Fibroblast of peridontal ligament (primary cell): ENCODE measurements at regions not wholly inside any gene's neighbourhood (a gene's known extent, or its start where the extent isn't known, plus 50 kb on each side); places are given as distances from the start of the nearest gene placed in this dataset.
"Not testable (repeated sequence)": the region's sequence is repeated elsewhere in the genome, so short reads cannot be mapped to it uniquely, and the experiment has no call there.

Experiments used
- DNase-seq: peaks from one replicate; pipeline ENCODE4 v3.0.0-alpha.2; 2010; ENCODE audit errors: extremely low read depth

DNA sequence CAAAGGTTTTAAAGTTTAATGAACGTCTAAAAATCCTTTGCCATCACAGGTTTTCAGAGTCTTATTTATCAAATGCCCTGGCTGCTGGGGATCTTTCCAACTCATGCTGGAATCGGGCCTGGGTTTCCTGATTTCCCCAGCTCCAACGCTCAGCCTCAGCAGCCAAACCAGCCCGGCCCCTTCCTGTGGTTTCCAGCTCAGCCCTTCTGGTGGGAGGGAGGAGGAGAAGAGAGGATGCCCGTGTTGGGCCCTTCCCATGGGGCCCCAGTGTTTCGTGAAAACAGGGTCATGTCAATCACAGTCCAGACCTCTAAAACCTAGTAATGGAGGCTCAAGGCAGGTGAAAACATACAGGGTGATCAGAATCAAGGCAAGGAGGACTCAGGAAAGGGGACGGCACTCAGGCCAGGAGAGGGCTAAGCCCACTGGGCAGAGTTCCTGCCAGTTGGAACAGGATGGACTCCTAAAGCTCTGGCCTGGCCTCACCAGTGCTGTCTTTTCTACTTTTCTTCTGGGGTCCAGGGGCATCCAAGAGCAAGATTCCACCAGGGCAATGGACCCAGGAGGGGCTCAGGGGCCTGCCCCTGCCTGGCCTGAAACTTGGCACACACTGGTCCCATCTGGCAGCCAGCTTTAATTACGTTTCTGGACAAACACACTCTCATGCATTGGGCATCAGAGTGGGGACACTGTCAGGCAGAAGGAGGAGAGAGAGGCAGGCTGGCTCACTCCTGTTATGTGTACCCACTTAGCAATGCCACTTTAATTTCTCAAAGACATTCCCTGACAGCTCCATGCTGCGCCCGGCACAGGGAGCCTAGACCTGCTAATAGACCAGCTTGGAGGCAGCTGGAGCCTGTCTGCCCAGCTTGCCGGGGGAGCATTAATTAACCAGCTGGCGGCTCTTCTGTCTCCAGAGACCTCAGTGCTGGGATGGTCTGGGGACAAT is 194.6 kb downstream of the FAM43A start:
- DNase-seq: peak; percentile 65

DNA sequence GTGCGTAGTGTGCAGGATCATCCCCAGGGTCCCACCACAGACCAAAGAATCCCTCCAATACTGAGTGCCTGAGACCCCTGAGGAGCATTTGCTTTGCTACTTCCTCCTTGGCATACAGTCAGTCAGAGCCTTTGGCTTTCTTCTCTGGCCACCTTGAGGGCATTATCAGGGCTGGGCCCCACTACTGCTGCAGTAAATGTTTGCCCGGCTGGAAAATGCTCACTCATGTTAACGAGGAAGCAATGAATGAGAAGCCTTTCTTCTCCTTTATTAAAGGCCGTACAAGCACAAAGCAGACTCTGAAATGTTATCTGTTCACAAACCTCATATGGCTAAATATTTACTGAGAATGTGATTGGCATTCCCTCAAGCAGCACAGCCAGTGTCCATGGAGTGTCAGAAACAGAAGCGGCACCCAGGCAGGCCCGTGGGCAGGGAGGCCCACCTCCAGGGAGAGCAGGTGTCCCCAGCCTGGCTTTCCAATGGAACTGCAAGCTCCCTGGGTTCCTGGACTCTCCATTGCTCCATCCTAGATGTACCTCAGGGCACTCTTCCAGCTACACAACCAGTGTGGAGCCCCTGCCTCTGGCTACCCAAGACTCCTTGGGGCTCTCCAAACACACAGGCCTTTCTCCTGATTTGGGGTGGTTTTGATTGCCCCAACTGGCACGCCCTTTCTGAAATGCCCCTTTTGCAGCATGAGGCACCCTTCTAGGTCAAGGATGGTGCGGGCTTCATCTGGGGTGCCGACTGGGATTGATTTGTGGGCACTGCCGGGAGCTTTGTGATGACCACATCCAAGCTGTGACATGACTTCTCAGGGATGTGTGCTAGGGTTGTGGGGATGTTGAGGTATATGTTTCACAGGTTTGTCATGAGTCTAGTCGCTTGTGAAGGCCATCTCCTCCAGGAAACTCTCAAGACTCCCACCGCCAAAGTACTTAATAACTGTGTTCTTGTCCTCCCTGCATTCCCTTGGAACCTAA is 195.6 kb downstream of the FAM43A start:
- DNase-seq: no peak

DNA sequence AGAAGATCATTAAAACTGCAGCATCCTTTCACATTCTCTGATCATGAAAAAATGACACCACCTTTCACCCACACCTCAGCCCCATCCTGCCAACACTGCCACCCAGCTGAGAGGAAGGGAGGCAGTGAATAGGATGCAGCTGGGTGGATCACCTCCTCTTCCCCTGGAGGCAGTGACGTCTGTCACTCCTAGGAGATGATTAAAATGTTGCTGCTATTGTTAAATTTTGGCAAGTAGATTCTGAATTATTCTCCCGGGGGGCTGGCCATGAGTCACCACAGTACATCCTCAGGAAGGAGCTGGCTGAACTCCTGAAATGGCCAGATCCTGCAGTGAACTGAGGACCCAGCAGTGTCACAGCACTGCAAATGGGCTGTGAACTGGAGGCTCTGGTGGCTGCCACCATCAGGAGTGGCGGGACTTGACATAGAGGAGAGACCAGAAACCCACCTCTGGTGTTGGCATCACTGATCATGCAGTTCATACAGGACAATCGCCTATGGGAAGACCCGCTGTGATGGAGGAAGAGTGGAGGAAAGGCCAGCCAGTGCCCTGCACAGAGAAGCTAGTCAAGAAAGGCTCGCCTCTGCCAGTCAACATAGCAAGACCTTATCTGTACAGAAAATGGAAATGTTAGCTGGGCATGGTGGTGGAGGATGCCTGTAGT is 199.1 kb downstream of the FAM43A start:
- DNase-seq: no peak

DNA sequence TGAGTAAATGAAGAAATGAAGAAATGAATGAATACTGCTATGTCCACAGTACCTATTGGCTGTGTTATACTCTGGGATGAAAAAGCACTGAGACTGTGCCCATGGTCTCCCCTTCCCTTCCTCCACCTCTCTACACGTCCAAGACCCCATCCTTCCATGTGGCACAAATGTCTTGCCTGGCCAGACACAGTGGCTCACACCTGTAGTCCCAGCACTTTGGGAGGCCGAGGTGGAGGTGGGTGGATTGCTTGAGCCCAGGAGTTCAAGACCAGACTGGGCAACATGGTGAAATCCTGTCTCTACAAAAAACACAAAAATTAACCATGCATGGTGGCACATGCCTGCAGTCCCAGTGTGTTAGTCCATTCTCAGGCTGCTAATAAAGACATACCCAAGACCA is 200.1 kb downstream of the FAM43A start:
- DNase-seq: no peak

DNA sequence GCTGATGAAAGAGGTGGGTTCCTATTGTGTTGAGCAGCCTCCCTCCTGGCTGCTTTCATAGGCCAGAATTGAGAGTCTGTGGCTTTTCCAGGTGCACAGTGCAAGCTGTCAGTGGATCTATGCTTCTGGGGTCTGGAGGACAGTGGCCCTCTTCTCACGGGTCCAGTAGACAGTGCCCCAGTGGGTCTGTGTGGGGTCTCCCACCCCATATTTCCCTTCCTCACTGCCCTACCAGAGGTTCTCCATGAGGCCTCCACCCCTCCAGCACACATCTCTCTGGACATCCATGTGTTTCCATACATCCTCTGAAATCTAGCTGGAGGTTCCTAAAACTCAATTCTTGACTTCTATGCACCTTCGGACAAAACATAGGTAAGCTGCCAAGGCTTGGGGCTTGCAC is 201.2 kb downstream of the FAM43A start:
- no peak for DNase-seq

DNA sequence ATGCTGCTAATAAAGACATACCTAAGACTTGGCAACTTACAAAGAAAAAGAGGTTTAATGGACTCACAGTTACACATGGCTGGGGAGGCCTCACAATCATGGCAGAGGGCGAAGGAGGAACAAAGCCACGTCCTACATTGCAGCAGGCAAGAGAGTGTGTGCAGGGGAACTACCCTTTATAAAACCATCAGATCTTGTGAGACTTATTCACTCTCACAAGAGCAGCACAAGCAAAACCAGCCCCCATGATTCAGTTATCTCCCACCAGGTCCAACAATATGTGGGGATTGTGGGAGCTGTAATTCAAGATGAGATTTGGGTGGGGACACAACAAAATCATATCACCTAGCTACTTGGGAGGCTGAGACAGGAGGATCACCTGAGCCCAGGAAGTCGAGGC is 202.4 kb downstream of the FAM43A start:
- DNase-seq: not testable (repeated sequence)

DNA sequence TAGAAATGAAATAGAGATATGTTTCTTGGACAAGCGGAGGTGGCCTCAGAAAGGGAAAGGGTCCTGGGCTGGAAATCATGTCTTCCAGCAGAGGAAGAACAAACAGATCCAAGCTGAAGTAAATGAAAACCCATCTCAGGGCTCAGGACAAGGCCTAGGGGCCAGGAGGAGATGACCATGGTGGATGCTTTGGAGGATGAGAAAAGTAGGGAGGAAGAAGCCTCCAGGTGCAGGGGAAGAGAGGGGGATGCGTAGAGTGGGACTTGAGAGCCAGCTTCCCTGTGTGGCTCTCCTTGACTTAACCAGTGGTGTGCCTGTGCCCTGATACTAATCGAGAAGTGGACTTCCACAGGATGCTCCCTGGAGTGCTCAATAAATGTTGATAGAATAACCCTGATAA is 203.2 kb downstream of the FAM43A start:
- DNase-seq: no peak

DNA sequence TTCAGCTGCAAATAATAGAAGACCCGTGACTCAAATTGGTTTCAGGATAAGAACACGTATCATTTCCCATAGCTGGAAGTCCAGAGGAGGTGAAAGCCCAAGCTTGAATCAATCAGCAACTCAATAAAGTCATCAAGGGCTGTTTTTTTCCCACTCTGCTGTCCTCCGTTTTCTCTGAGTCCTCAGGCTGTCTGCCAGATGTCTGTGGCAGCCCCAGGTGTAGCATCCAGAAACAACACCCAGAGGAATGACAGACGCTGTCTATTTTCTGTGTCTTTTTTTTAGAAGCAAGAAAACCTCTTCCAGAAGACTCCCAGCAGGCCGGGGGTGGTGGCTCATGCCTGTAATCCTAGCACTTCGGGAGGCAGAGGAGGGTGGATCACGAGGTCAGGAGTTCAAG is 204.4 kb downstream of the FAM43A start:
- DNase-seq: no peak

DNA sequence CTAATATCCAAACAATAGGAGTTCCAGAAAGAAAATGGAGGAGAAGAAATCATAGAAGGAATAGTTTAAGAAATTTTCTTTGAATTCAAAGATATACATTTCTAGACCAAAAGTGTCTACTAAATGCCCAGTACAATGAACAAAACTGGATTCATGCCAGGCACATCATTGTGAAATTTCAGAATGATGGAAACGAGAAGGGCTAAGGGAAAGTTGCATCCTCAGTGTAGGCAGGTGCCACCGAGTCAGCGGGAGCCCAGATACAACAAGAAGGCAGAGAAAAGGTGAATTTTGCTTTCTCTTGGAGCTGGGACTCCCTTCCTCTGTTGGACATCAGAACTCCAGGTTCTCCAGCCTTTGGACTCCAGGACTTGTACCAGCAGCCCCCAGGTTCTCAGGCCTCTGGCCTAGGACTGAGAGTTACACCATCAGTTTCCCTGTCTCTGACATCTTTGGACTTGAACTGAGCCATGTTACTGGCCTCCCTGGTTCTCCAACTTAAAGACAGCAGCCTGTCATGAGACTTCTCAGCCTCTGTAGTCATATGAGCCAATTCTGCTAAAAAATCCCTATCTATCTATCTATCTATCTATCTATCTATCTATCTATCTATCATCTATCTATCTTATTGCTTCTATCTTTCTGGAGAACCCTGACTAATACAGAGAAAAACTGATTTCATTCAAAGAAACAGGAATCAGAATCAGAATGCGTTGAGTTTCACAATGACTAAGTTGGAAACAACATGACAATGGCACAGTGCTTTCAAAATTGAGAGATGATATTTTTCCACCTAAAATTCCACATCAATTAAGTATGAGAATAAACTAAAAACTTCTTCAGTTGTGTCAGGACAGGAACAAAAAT is 207.7 kb downstream of the FAM43A start:
- no peak for DNase-seq

DNA sequence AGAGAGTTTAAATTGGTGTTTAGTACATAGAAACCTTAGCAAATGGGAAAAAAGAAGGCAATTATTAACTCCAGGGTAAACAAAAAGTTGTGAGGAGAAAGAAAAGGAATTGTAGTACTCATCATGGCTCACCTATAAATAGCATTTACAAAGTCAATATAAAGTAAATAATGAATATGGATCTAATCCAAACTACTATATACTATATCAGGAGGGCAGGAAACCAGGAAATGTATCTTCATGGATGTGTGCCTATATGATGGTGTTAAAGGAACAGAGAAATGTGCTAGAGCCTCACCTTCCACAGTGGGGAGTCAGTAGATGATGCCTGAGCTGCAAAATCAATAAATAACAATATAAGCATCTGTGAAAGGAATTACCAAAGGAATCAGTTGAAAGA is 208.9 kb downstream of the FAM43A start:
- DNase-seq: no peak

DNA sequence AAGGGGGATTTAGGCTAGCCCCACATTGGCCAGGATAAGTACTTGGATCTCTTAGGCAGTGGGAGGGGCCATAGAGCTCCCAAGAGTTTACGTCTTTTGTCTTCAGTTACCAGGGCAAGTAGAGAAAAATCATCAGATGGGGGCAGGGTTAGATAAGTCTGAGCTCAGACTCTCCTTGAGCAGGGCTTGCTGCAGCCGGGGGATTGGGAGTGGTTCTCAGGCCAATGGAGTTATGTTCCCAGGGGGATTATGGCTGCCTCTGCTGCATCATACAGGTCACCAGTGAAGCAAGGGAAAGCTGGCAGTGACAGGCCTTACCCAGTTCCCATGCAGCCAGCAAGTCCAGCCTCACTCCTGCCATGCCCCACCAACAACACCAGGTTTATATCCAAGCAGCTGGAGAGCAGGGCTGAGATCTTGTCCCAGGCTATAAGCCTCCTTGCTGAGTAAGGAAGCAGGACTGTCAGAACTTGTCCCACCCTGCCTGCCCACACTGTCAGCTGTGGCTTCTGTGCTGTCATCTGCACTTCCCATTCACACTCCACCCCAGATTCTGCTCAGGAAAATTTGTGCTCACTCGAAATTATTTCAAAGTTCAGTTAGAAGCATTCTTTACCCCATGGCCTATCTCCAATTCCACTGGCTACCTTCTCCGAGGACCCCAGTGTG is 215.3 kb downstream of the FAM43A start:
- no peak for DNase-seq

DNA sequence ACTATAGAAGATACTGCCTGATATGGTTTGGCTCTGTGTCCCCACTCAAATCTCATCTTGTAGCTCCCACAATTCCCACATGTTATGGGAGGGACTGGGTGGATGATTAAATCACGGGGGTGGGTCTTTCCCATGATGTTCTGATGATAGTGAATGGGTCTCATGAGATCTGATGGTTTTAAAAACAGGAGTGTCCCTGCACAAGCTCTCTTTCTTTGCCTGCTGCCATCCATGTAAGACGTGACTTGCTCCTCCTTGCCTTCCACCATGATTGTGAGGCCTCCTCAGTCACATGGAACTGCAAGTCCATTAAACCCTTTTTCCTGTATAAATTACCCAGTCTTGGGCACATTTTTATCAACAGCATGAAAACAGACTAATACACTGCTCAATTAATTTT is 217.8 kb downstream of the FAM43A start:
- DNase-seq: not testable (repeated sequence)

DNA sequence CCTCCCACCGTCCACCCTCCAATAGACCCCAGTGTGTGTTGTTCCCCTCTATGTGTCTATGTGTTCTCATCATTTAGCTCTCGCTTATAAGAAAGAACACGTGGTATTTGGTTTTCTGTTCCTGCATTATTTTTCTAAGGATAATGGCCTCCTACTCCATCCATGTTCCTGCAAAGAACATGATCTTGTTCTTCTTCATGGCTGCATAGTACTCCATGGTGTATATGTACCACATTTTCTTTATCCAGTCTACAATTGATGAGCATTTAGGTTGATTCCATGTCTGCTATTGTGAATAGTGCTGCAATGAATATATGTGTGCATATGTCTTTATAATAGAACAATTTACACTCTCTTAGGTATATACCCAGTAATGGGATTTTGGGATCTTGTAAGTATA is 219.3 kb downstream of the FAM43A start:
- DNase-seq: not testable (repeated sequence)

DNA sequence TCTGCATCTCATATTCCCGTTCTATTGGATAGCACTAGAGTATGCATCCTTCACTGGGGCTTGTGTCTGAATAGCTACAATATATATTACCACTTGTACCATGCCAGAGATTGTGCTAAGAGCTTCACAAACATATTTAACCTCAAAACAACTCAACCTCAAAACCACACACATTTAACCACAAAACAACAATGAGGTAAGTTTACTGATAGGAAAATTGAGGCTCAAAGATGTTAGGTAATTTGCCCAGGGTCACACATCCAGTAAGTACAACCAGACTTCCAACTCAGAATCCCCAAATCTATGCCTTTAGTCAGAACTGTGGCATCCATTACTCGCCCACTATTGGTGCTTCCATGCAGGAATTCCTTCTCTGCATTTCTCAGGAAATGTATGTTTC is 220.0 kb downstream of the FAM43A start:
- peak; percentile 3 for DNase-seq

DNA sequence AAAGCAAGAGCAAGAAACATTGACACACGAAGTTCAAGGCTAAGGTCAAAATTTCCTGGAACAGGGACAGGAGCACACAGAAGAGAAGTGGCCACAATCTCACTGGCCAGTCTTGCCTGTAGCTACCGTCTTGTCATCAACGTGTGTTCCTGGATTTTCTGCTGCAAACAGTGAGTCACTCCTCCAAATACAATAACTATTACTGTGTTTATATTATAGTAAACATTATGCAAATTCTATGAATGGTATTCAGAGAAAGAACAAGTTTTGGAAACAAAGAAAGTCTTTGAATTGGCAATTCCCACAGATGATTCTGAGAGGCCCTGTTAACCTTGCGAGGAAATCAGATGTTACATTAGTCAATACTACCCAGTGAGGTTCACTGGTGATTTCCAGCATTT is 220.5 kb downstream of the FAM43A start:
- DNase-seq: no peak

DNA sequence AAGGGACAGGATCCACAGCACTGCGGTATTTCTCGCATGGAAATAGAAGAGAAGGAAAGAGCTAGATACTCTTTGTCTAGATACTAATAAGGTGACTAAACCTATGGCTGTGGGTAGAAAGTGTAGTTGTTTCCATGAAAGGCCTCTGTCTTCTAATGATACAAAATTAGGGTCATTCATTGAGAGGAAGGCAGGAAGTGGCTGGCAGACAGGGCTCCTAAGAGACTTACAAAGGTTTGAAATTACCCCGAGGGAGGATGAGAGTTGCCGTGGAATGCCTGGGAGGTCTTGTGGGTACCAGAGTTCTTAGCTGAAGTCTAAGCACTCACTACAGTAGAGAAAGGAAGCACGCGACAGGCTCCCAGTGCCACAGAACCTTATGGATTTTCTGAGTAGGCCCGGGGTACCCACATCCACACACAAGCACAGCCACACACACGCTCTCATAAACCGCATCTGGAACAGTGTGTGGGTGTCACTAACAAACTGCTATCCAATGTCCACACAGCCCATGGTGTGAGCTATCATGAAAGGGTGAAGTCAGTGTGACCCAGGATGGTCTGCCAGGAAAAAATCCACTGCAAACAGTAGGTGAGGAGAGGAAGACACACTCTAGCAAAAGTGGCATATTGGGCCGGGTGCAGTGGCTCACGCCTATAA is 221.4 kb downstream of the FAM43A start:
- DNase-seq: no peak

DNA sequence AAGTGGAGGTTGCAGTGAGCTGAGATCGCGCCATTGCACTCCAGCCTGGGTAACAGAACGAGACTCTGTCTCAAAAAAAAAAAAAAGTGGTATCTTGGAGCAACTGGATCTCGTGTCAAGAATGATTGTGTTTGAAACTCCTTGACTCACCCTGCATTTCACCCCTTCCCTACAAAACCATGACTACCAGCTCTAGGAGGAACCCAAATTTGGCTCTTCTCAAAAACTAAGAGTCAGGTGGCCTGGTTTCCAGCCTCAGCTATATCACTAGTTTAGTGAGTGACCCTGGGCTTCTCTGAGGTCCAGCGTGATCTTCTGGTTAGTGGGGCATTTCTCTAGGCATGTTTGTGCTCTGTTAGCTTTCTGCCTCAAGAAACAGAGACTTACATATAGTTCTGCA is 222.1 kb downstream of the FAM43A start:
- no peak for DNase-seq

DNA sequence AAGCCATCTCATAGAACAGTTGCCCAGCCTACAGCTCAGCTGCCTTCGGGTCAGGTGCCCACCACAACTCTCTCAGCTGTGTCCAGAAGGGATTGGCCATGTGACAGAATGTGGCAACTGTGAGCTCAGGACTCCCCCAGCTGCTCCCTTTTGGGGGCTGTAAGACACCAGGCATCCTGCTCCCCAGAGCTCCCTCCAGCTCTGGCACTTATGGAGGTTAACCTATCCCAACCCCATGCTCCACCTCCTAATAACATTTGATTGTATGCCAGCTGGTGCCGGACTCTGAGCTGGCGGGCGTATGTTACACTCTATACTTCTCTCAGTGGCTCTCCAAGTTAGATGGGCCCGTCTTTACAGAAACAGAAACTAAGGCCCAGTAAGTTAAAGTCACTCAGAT is 222.8 kb downstream of the FAM43A start:
- no peak for DNase-seq

DNA sequence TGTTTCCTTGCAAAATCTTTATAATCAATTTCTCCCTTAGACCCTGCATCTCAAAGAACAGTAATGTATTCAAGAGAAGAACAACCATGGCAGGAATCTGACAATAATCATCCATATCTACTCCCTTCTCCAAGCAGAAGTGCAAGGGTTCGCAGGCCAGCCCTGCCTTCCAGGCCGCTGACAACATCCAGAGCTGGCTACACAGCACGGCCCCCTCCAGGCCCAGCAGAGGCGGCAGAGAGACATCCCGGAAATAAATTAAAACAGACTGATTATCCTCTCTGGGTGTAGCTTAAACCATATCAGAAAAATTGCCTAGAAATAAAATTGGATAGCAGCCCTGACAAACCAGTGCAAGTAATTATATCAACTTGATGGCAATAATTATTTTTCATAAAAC is 223.3 kb downstream of the FAM43A start:
- no peak for DNase-seq

DNA sequence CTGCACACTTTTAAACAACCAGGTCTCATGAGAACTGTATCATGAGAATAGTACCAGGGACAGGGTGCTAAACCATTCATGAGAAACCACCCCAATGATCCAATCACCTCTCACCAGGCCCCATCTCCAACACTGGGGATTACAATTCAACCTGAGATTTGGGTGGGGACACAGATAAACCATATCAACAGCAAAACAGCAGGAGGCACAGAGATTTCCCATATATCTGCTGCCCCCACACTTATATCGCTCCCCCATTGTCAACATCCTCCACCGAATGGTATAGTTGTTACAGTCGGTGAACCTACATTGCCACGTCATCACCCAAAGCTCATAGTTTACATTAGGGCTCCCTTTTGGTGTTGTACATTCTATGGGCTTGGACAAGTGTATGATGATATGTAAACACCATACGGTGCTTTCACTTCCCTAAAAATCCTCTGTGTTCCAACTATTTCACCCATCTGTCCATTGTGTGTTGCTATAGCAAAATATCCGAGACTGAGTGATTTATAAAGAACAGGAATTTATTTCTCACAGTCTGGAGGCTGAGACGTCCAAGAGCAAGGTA is 224.8 kb downstream of the FAM43A start:
- DNase-seq: no peak
